ENCODE measurements at regions not wholly inside any gene's neighbourhood (a gene's known extent, or its start where the extent isn't known, plus 50 kb on each side); places are given as distances from the start of the nearest gene placed in this dataset.

DNA sequence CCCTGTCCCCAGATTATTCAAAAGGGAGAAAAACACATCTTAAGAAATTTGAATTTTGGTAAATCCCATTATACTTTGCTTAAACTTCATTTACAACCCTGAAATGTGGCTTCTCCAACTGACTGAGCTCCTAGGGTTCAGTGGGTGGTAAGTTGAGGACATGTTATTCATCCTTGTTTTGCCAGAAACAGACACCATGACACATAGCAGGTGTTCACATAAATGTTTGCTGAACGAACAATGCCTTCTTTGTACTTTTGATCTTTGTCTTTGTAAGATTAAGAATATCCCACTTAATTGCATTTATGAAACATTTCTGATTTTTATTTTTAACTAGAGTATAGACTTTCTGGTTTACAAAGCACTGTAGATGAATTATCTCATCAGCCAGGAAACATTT is 209.7 kb downstream of the GPAM start:
- TF ChIP-seq POLR2AphosphoS5 (IDR thresholded peaks at IDR 0.05) (no peak), POLR2A (IDR thresholded peaks at IDR 0.05) (no peak)
- TF ChIP-seq, protein P1, sequence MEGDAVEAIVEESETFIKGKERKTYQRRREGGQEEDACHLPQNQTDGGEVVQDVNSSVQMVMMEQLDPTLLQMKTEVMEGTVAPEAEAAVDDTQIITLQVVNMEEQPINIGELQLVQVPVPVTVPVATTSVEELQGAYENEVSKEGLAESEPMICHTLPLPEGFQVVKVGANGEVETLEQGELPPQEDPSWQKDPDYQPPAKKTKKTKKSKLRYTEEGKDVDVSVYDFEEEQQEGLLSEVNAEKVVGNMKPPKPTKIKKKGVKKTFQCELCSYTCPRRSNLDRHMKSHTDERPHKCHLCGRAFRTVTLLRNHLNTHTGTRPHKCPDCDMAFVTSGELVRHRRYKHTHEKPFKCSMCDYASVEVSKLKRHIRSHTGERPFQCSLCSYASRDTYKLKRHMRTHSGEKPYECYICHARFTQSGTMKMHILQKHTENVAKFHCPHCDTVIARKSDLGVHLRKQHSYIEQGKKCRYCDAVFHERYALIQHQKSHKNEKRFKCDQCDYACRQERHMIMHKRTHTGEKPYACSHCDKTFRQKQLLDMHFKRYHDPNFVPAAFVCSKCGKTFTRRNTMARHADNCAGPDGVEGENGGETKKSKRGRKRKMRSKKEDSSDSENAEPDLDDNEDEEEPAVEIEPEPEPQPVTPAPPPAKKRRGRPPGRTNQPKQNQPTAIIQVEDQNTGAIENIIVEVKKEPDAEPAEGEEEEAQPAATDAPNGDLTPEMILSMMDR (IDR thresholded peaks at IDR 0.05 in 8 of 11, conservative IDR thresholded peaks at IDR 0.05 in 3 of 11), result no peak

Data from spleen (tissue), 7 donors.